A673 (cell line): ENCODE measurements at regions not wholly inside any gene's neighbourhood (a gene's known extent, or its start where the extent isn't known, plus 50 kb on each side); places are given as distances from the start of the nearest gene placed in this dataset.

Experiments used
- CTCF ChIP-seq: fragments of 300-800, 200-600 bp; sonication (generic); conservative IDR thresholded peaks from 2 replicates; pipeline ENCODE4 v1.5.1; 2017; ENCODE audit warnings: low read depth, mild to moderate bottlenecking, antibody characterized with exemption, low read length, moderate library complexity, mixed read lengths
- EZH2 ChIP-seq: fragments of 200-600 bp; sonication (generic); IDR thresholded peaks from 2 replicates; pipeline ENCODE4 v1.6.1; 2017; ENCODE audit warnings: borderline replicate concordance, low read depth, mild to moderate bottlenecking, mixed read lengths, antibody characterized with exemption, low read length; ENCODE audit not compliant: poor library complexity, severe bottlenecking

GRCh38 chr2:199631129-199631528, 173.4 kb upstream of the SATB2 start:
- no peak for TF ChIP-seq CTCF
- TF ChIP-seq EZH2, result no peak
